Lung microvascular endothelial cell (primary cell): ENCODE measurements at regions not wholly inside any gene's neighbourhood (a gene's known extent, or its start where the extent isn't known, plus 50 kb on each side); places are given as distances from the start of the nearest gene placed in this dataset.

Experiments
- DNase-seq, 2 donors: peaks; one replicate each; pipeline versions ENCODE4 v3.0.0 to v3.0.0-alpha.2; 2010; ENCODE audit warnings: low read depth in 2 of 2

GRCh38 chr7:106196460-106197021, 84.4 kb upstream of the SYPL1 start:
- DNase-seq = no peak

GRCh38 chr7:106193661-106194060, 81.5 kb upstream of the SYPL1 start:
- DNase-seq = no peak

- DNase-seq = peak; percentile 58 to 92
These were observed 78.6 kb upstream of the SYPL1 start for GRCh38 chr7:106190589-106191330.

- peak; percentile 31 to 89 for DNase-seq
These were observed 75.7 kb upstream of the SYPL1 start for GRCh38 chr7:106187613-106188350.

GRCh38 chr7:106185719-106186118, 73.6 kb upstream of the SYPL1 start:
- no peak for DNase-seq

GRCh38 chr7:106183952-106184351, 71.8 kb upstream of the SYPL1 start:
- no peak for DNase-seq

GRCh38 chr7:106182904-106183303, 70.8 kb upstream of the SYPL1 start:
- DNase-seq = no peak

- DNase-seq = no peak
These were observed 69.7 kb upstream of the SYPL1 start for GRCh38 chr7:106181658-106182265.

- no peak for DNase-seq
These were observed 68.6 kb upstream of the SYPL1 start for GRCh38 chr7:106180721-106181120.

- no peak for DNase-seq
These were observed 67.1 kb upstream of the SYPL1 start for GRCh38 chr7:106179256-106179655.

GRCh38 chr7:106178593-106179134, 66.6 kb upstream of the SYPL1 start:
- DNase-seq = peak; percentile 63 to 78

GRCh38 chr7:106177738-106178592, 65.9 kb upstream of the SYPL1 start:
- DNase-seq = no peak

- no peak for DNase-seq
These were observed 65.2 kb upstream of the SYPL1 start for GRCh38 chr7:106177300-106177690.

- DNase-seq = peak; percentile 82 to 87
These were observed 64.5 kb upstream of the SYPL1 start for GRCh38 chr7:106176414-106177299.

- no peak for DNase-seq
These were observed 63.4 kb upstream of the SYPL1 start for GRCh38 chr7:106175507-106175906.

GRCh38 chr7:106170651-106171050, 58.5 kb upstream of the SYPL1 start:
- no peak for DNase-seq

- no peak for DNase-seq
These were observed 57.9 kb upstream of the SYPL1 start for GRCh38 chr7:106169821-106170610.

GRCh38 chr7:106167439-106168136, 55.5 kb upstream of the SYPL1 start:
- DNase-seq = no peak
